ENCODE measurements at regions not wholly inside any gene's neighbourhood (a gene's known extent, or its start where the extent isn't known, plus 50 kb on each side); places are given as distances from the start of the nearest gene placed in this dataset.

- Histone ChIP-seq H3K4me3 (ENCODE audit: low read depth, low read length) (no peak overlapping the region), H3K4me1 (ENCODE audit: control insufficient read depth, insufficient read depth, low read length) (0 out of 2 replicates have a peak, but pooled peaks cover 5% of the 10 kb centered on the region), H3K9me3 (ENCODE audit: control insufficient read depth, insufficient read depth, low read depth, low read length) (no peaks in the 10 kb centered on the region), H3K36me3 (ENCODE audit: control insufficient read depth in 2 of 2, insufficient read depth in 1 of 2, low read length in 2 of 2) (no peaks in the 10 kb centered on the region), H3K27ac (ENCODE audit: extremely low read depth, low read depth, low read length) (no peak overlapping the region; the same call in 1 of the 2 replicates)
- POLR2A ChIA-PET: interaction anchor here (0.6 kb wide), 1 partner anchor 297 kb away, joined by 11 read pairs; no protein-coding TSS in a partner anchor
- CTCF ChIA-PET: interaction anchor here (0.5 to 1.1 kb wide), 3 partner anchors 34 to 118 kb away, joined by 3 read pairs; no protein-coding TSS in a partner anchor
- no peak for TF ChIP-seq ZNF776 (tag by site-specific recombination; IDR thresholded peaks at IDR 0.05; ENCODE audit: borderline replicate concordance)
- TF ChIP-seq KLF10 (tag by site-specific recombination; IDR thresholded peaks at IDR 0.05): no peak
- TF ChIP-seq ZNF121 (tag by site-specific recombination; IDR thresholded peaks at IDR 0.05): no peak
- no peak for TF ChIP-seq KLF1 (tag by site-specific recombination; IDR thresholded peaks at IDR 0.05)
- no peak for TF ChIP-seq ZNF785 (tag by site-specific recombination; IDR thresholded peaks at IDR 0.05)
- TF ChIP-seq ZNF777 (tag by site-specific recombination; IDR thresholded peaks at IDR 0.05; ENCODE audit: borderline replicate concordance): no peak
- no peak for TF ChIP-seq RBAK (tag by site-specific recombination; IDR thresholded peaks at IDR 0.05)
- no peak for TF ChIP-seq ZNF701 (tag by site-specific recombination; IDR thresholded peaks at IDR 0.05)
- TF ChIP-seq ZNF274 (IDR thresholded peaks at IDR 0.05; ENCODE audit: low read length): no peak
- TF ChIP-seq ZNF274 (tag by site-specific recombination; IDR thresholded peaks at IDR 0.05; ENCODE audit: borderline replicate concordance): no peak
- TF ChIP-seq IKZF3 (tag by site-specific recombination; IDR thresholded peaks at IDR 0.05): no peak
- TF ChIP-seq ZNF660 (tag by site-specific recombination; IDR thresholded peaks at IDR 0.05): no peak
- no peak for TF ChIP-seq ZNF529 (tag by site-specific recombination; IDR thresholded peaks at IDR 0.05; ENCODE audit: insufficient replicate concordance)
- TF ChIP-seq, protein P1, sequence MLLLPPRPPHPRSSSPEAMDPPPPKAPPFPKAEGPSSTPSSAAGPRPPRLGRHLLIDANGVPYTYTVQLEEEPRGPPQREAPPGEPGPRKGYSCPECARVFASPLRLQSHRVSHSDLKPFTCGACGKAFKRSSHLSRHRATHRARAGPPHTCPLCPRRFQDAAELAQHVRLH (tag by site-specific recombination; IDR thresholded peaks at IDR 0.05): no peak
- TF ChIP-seq ZNF248 (tag by site-specific recombination; IDR thresholded peaks at IDR 0.05): no peak
- TF ChIP-seq ZNF664 (tag by site-specific recombination; IDR thresholded peaks at IDR 0.05): no peak
- TF ChIP-seq ZNF76 (tag by site-specific recombination; IDR thresholded peaks at IDR 0.05; ENCODE audit: borderline replicate concordance, low read depth): no peak
- TF ChIP-seq ZNF214 (tag by site-specific recombination; IDR thresholded peaks at IDR 0.05; ENCODE audit: borderline replicate concordance): no peak
- TF ChIP-seq, protein P2, sequence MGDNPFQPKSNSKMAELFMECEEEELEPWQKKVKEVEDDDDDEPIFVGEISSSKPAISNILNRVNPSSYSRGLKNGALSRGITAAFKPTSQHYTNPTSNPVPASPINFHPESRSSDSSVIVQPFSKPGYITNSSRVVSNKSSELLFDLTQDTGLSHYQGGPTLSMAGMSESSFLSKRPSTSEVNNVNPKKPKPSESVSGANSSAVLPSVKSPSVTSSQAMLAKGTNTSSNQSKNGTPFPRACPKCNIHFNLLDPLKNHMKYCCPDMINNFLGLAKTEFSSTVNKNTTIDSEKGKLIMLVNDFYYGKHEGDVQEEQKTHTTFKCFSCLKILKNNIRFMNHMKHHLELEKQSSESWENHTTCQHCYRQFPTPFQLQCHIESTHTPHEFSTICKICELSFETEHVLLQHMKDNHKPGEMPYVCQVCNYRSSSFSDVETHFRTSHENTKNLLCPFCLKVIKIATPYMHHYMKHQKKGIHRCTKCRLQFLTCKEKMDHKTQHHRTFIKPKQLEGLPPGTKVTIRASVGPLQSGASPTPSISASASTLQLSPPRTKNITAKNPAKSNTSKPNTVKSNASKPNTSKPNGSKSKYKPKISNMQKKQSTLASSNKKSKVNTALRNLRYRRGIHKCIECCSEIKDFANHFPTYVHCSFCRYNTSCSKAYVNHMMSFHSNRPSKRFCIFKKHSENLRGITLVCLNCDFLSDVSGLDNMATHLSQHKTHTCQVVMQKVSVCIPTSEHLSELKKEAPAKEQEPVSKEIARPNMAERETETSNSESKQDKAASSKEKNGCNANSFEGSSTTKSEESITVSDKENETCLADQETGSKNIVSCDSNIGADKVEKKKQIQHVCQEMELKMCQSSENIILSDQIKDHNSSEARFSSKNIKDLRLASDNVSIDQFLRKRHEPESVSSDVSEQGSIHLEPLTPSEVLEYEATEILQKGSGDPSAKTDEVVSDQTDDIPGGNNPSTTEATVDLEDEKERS (tag by site-specific recombination; IDR thresholded peaks at IDR 0.05): no peak
- no peak for TF ChIP-seq ZBTB7A (tag by site-specific recombination; IDR thresholded peaks at IDR 0.05; ENCODE audit: low read depth)
- TF ChIP-seq ZNF571 (tag by site-specific recombination; IDR thresholded peaks at IDR 0.05): no peak
These were observed 124.9 kb downstream of the CYP26A1 start for GRCh38 chr10:93198401-93199131.

DNA sequence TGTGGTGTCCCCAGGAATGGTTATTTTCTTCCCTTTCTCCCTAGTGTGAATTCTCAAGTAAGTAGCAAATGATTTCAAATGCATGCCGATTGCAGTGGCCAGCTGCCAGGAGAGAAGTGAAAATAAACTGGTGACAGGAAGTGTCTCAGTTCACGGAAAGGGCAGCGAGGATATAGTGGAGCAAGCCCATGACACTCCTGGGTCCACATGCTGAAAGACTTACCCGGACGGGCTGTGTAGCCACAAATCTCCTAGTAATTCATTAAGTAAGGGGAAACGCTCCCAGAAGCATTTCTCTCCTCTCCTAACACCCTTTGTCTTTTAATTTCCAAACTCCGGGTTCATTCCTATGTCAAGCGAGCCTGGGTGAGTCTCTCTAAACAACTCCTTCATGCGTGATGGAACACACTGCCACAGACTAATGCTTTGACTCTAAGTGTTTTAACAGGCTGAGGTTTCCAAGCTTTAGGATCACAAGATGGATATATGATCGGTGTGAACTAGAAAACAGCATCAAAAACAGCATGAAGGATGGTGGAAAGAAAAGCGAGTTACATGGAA, 125.6 kb downstream of the CYP26A1 start:
- CTCF ChIA-PET: no interaction called here
- POLR2A ChIA-PET: no interaction called here
- Histone ChIP-seq H3K4me3 (ENCODE audit: low read depth, low read length) (peak overlapping the region; percentile 5; the same call in 1 of the 2 replicates), H3K36me3 (ENCODE audit: control insufficient read depth in 2 of 2, insufficient read depth in 1 of 2, low read length in 2 of 2) (no peaks in the 10 kb centered on the region), H3K27ac (ENCODE audit: extremely low read depth, low read depth, low read length) (no peak overlapping the region; the same call in 1 of the 2 replicates), H3K4me1 (ENCODE audit: control insufficient read depth, insufficient read depth, low read length) (0 out of 2 replicates have a peak, but pooled peaks cover 5% of the 10 kb centered on the region), H3K9me3 (ENCODE audit: control insufficient read depth, insufficient read depth, low read depth, low read length) (no peaks in the 10 kb centered on the region)
- TF ChIP-seq ZNF335 (tag by site-specific recombination; conservative IDR thresholded peaks at IDR 0.05) (no peak), ZNF2 (tag by site-specific recombination; IDR thresholded peaks at IDR 0.05) (no peak), MZF1 (tag by site-specific recombination; IDR thresholded peaks at IDR 0.05; ENCODE audit: borderline replicate concordance) (no peak), TRIM28 (IDR thresholded peaks at IDR 0.05; ENCODE audit: borderline replicate concordance, low read length) (0 out of 2 replicates have a peak, but pooled peaks have one; percentile 57), ZBTB17 (tag by site-specific recombination; IDR thresholded peaks at IDR 0.05) (peak; percentile 37; the same call in 1 of the 2 replicates), ZNF629 (tag by site-specific recombination; IDR thresholded peaks at IDR 0.05) (no peak), SETDB1 (IDR thresholded peaks at IDR 0.05; ENCODE audit: insufficient read length, low read length) (peak; percentile 50)
- TF ChIP-seq, protein P3, sequence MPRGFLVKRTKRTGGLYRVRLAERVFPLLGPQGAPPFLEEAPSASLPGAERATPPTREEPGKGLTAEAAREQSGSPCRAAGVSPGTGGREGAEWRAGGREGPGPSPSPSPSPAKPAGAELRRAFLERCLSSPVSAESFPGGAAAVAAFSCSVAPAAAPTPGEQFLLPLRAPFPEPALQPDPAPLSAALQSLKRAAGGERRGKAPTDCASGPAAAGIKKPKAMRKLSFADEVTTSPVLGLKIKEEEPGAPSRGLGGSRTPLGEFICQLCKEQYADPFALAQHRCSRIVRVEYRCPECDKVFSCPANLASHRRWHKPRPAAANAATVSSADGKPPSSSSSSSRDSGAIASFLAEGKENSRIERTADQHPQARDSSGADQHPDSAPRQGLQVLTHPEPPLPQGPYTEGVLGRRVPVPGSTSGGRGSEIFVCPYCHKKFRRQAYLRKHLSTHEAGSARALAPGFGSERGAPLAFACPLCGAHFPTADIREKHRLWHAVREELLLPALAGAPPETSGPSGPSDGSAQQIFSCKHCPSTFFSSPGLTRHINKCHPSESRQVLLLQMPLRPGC (tag by site-specific recombination; IDR thresholded peaks at IDR 0.05): no peak
- TF ChIP-seq, protein P4, sequence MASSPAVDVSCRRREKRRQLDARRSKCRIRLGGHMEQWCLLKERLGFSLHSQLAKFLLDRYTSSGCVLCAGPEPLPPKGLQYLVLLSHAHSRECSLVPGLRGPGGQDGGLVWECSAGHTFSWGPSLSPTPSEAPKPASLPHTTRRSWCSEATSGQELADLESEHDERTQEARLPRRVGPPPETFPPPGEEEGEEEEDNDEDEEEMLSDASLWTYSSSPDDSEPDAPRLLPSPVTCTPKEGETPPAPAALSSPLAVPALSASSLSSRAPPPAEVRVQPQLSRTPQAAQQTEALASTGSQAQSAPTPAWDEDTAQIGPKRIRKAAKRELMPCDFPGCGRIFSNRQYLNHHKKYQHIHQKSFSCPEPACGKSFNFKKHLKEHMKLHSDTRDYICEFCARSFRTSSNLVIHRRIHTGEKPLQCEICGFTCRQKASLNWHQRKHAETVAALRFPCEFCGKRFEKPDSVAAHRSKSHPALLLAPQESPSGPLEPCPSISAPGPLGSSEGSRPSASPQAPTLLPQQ (tag by site-specific recombination; IDR thresholded peaks at IDR 0.05): no peak
